Stimulated activated CD4-positive, alpha-beta T cell treated with anti-CD3 and anti-CD28 coated beads, Interleukin-4, amount 100 ng/mL, for 48 hours (primary cell): ENCODE measurements at regions not wholly inside any gene's neighbourhood (a gene's known extent, or its start where the extent isn't known, plus 50 kb on each side); places are given as distances from the start of the nearest gene placed in this dataset.
"Not testable (repeated sequence)": the region's sequence is repeated elsewhere in the genome, so short reads cannot be mapped to it uniquely, and the experiment has no call there.

Experiments used
- DNase-seq, 2 donors: peaks; one replicate each; pipeline ENCODE4 v3.0.0-alpha.2; 2020; ENCODE audit warnings: low read depth in 2 of 2

DNA sequence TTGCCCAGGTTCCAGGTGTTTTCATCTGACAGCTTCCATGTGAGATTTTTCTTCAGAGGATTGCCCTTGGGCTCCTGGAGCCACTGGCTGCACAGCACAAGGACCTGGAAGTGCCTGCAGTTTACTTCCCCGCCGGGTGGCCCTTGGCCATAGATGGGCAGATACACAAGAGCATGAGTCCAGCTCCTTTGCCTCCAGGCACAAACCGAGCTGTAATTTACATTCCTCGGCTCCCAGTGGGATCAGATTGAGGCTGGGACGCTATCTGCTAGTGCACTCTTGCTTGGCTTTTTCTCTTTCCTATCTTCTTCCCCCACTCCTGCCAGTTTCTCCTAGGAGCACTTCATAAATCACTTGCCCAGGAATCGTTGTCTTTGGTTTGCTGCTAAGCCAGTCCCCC lies 85.4 kb upstream of the RALY start:
- DNase-seq: no peak

GRCh38 chr20:33908868-33909267 lies 84.8 kb upstream of the RALY start:
- no peak for DNase-seq

- DNase-seq: no peak
Measured at GRCh38 chr20:33909331-33909921, 84.3 kb upstream of the RALY start.

DNA sequence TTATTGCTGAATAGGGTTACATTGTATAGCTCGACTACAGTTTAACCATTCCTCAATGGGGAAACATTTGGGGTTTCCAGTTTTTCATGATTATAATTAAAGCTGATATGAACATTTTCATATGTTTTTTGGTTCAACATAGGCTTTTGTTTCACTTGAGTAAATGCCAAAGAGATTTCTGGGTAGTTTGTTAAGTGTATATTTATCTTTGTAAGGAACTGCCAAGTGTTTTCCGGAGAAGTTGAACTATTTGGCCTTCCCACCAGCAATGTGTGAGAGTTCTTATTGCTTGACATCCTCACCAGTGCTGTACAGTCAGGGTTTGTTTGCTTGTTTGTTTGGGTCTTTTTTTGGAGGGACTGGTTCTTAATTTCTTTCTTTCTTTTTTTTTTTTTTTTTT lies 83.7 kb upstream of the RALY start:
- no peak for DNase-seq

DNA sequence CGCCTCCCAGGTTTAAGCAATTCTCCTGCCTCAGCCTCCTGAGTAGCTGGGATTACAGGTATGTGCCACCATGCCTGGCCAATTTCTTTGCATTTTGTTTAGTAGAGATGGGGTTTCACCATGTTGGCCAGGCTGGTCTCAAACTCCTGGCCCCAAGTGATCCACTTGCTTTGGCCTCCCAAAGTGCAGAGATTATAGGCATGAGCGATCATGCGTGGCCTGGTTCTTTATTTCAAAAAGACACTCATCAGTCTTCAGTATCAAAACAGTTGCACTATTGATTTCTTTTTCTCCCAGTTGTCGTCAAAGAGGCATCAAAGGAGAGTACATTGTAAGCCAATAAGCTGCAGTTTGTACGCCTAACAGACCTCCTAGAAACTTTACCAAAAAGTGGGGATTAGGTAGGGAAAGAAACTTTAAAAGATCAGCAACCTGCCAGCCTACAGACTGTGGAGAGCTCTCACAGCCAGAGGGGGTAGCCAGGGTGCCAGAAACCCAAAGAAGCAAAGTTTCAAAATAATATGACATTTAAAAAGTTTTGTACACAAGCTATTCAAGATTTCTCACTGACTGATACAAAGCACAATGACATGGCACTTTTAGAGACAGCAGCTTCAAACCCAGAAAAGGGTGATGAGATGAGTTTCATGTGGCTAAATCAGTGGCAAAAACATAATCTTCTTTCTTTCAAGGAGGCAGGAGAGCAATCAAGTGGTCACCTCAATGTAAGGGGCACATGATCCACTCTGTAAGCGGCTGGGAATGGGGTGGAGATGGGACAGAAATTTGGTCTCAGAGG lies 83.0 kb upstream of the RALY start:
- no peak for DNase-seq

DNA sequence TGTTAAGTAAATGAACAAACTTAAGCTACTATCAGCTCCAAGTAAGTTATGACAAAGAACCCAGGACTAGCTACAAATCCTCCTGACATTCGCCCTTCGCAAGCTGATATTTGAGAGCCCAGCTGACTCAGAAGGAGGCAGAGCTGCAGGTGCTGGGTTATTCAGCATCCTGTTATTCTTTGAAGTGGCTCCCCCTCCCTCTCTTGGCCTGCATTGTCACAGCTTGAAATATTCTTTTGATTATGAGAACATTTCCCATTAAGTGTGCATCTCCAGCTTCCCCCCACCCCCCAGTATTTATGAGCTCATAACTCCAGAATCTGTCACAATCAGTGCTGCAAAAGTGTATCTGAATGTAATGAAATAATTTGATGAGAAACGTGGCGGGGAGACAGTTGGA lies 78.8 kb upstream of the RALY start:
- peak; percentile 11 to 16 for DNase-seq

DNA sequence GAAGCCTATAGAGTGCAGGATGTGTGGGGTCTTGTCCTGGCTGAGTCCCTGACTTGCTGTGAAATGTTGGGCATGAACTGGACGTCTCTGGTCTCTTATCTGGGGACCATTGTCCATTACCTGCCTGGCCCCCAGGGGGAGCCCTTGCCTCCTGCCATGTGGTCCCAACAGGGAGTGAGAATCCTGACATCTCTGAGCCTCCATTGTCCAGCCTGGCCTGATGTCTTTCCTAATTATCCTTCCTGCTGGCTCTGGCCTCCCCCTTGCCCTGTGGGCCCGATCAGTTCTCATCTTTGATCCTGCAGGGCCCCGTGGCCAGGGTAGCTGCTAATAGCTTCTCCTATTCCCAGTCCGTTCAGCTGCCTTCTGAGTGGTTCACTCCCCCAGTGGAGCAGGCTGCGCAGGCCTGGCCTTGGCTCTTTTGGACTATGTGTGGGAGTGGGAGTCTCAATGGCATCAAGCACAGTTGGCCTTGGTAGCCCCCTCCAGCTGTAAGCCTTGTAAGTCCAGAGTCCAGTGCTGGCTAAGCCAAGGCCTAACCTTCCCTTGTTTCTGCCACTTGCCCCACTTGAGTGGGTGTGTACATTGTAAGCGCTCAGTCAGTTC lies 77.9 kb upstream of the RALY start:
- peak; percentile 31 to 43 for DNase-seq

DNA sequence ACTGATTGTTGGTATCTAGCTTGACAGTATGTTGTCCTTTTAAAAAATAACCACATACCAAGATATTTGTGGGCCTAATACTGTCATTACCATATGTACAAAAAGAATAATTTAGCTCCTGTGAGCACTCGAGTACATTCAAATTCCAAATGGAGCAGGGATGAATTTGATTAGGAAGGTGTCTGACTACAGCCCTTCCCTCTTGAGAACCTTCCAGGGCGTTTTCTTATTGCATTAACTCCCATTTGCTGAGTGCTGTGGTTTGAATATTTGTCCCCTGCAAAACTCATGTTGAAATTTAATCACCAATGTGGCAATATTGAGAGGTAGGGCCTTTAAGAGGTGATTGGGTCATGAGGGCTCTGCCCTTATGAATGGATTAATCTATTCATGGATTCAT lies 76.9 kb upstream of the RALY start:
- no peak for DNase-seq

- no peak for DNase-seq
Measured at GRCh38 chr20:33917831-33918525, 75.7 kb upstream of the RALY start.

DNA sequence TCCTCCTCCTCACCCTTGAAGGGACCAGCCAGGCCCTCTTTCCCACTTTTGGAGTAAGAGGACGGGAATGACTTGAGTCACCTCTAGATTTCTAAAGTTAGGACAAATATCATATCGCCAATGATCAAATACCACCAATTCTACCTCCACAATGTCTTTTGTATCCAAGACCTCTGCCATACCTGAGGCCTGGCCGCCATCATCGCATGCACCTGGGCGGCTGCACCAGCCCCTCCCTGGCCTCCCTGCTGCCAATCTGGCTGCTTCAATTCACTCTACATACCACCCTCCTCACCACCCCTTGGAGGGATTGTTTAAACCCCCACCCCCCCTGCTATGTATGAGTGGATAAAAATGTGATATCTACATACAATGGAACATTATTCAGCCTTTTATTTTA lies 75.0 kb upstream of the RALY start:
- DNase-seq: no peak

GRCh38 chr20:33919653-33920052 lies 74.1 kb upstream of the RALY start:
- DNase-seq: no peak

DNA sequence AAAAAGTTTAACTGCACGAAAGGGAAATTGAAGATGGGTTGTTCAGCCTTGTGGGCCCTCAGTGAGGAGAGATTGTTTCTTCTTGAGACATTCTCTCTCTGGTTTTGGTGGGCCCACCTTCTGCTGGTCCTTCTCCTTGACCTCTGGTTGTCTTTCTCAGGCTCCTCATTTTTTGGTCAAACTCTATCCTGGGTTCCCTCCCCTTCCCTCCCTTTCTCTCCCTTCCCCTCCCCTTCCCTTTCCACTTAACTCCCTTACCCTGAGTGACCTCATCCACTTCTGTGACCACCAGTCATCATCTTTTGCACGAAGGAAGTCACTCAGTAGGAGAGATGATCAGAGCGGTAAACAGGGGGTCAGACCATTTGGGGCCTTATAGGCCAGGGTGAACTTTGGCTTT lies 71.5 kb upstream of the RALY start:
- DNase-seq: no peak

- DNase-seq: no peak
Measured at GRCh38 chr20:33923740-33924139, 70.0 kb upstream of the RALY start.

- DNase-seq: no peak
Measured at GRCh38 chr20:33925867-33926266, 67.8 kb upstream of the RALY start.

GRCh38 chr20:33926425-33926824 lies 67.3 kb upstream of the RALY start:
- DNase-seq: no peak

DNA sequence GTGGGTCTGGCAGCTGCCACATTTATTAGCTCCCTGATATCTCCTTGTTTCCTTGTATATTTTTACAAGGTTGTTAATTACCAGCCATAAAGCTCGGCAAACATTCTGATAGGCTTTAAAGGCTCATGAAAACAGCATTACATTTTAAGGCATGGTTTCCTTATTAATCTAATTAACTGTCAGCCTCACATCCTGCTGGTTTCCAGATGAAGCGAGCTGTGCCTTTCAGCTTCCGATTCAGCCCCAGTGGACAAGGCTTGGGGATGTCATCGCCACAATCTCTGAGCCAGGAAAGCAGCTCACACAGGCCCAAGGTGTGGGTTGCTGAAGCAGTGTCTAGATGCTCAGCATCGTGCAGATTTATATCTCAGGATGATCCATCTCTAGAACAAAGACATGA lies 66.0 kb upstream of the RALY start:
- DNase-seq: no peak

DNA sequence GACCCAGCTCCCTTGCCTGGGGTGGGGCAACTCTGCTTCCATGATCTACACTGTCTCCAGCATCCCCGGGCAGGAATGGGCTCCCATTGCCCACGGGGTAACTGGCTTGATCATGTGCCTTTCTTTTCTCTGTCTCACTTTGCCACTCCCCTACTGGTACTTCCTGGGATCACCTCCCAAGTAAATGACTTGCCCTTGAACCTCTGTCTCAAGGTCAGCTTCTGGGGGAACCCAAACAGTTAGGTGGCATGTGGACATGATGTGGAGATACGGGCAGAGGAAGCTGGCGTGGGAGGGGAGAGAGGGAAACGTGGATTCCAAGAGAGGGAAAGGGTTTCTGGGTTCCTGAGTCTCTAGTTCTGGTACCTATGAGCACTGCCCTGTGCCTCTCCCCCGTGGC lies 63.8 kb upstream of the RALY start:
- DNase-seq: no peak

DNA sequence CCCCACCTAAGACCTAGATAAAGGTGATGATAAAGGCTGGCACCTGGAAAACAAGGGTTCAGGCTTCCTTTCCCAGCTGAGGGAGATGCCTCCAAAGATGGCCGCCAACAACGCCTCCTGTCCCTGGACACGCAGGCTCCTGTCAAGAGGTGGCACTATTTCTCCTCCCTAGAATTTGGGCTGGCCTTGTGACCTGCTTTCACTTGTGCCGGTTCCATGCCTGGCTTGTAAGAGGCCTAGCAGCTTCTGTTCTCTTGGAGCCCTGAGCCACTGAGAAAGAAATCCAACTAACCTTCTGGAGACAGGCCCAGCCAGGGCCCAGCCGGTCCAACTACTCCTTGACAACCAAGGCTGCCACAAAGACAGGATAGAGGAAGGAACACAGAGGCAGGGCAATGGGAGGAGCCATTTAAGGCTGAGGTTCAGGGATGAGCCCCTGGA lies 60.2 kb upstream of the RALY start:
- peak; percentile 37 to 56 for DNase-seq

DNA sequence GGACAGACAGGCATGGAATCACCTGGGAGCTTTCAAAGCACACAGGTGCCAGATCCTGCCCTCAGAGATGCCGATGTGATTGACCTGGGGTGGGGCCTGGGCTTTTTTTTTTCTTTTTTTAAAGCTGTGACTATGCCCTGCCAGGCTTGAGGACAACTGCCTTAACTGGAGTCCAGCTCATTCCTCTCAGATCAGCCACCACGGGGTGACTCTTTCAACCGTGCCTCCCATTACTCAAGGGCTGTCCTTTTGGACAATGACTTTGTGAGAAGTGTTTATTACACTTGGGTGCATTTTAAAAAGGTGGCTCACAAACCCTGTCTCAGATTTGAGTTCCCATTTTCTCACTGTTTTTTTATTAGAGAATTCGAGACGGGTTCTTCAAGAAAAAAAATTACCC lies 57.1 kb upstream of the RALY start:
- no peak for DNase-seq

- DNase-seq: not testable (repeated sequence)
Measured at GRCh38 chr20:33939031-33939430, 54.7 kb upstream of the RALY start.

- no peak for DNase-seq
Measured at GRCh38 chr20:33940666-33941065, 53.0 kb upstream of the RALY start.
